Tibial nerve (tissue), 4 donors: ENCODE measurements at regions not wholly inside any gene's neighbourhood (a gene's known extent, or its start where the extent isn't known, plus 50 kb on each side); places are given as distances from the start of the nearest gene placed in this dataset.

Source experiments
- DNase-seq, 2 donors: peaks; one replicate each; pipeline ENCODE4 v3.0.0-alpha.2; 2019; ENCODE audit warnings: low spot score in 2 of 2
- H3K27ac ChIP-seq, 4 donors: fragments of 200-600 bp; sonication (generic) in 3 of 4; one replicate each; pipeline ENCODE4 v1.5.1; 2017 to 2019; ENCODE audit warnings: mild to moderate bottlenecking in 1 of 4
- H3K27me3 ChIP-seq, 2 donors: fragments of 200-600 bp; sonication (generic) in 1 of 2; one replicate each; pipeline versions ENCODE4 v1.5.1 to v1.6.0; 2017 to 2019
- H3K36me3 ChIP-seq, 3 donors: fragments of 200-600 bp; sonication (generic); one replicate each; pipeline ENCODE4 v1.5.1; 2018 to 2019
- H3K4me1 ChIP-seq, 4 donors: fragments of 200-600 bp; sonication (generic) in 3 of 4; one replicate each; pipeline ENCODE4 v1.5.1; 2017 to 2019
- H3K4me3 ChIP-seq, 4 donors: fragments of 200-600 bp; sonication (generic) in 3 of 4; one replicate each; pipeline ENCODE4 v1.5.1; 2017 to 2019; ENCODE audit warnings: mild to moderate bottlenecking in 1 of 4, moderate library complexity in 1 of 4
- H3K9me3 ChIP-seq, 4 donors: fragments of 200-600 bp; sonication (generic) in 3 of 4; one replicate each; pipeline ENCODE4 v1.5.1; 2017 to 2019
- EP300 ChIP-seq, 2 donors: sonication (generic); formaldehyde crosslinking; IDR thresholded peaks; one replicate each; pipeline ENCODE4 v1.6.1; 2017; ENCODE audit warnings: antibody characterized with exemption in 2 of 2, mild to moderate bottlenecking in 1 of 2
- POLR2A ChIP-seq, 2 donors: fragments of 450-650 bp; IDR thresholded peaks; one replicate each; pipeline ENCODE4 v1.6.1; 2017; ENCODE audit warnings: antibody characterized with exemption in 2 of 2, mild to moderate bottlenecking in 2 of 2, moderate library complexity in 2 of 2
- WGBS, 2 donors: methylation state at CpG; one replicate each; pipeline ENCODE4 v1.1.5; 2018; 5-methylcytosine and 5-hydroxymethylcytosine counted together
- TF ChIP-seq, protein P1 (sequence below), 5 experiments: fragments of 200-600 bp in 3 of 5; fragments of 450-650 bp in 2 of 5; sonication (generic) in 3 of 5; IDR thresholded peaks; one replicate each; pipeline ENCODE4 v1.5.1; 2016 to 2019; ENCODE audit warnings: antibody characterized with exemption in 5 of 5, mild to moderate bottlenecking in 3 of 5, moderate library complexity in 2 of 5

DNA sequence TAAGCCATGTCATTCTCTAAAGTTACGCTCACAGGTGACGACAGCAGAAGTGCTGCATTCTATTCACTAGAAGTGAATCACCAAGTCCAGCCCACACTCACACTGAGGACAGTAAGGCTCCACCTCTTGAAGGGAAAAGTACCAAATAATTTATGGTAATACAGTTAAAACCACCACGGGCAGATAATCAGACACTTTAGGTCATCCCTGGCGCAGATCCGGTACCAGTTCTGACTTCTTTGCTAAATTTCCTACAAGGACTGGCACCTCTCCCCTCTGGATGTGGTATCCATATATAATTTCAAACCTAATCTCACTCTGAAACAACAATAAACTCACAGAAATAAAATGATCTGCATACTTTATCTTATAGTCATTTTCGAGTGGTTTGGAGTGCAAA is 954.7 kb upstream of the GHITM start:
- H3K9me3 ChIP-seq: no peaks in the 10 kb centered on the region
- no peaks in the 10 kb centered on the region for H3K27me3 ChIP-seq
- 90 to 96% methylated on average over 6 of the region's 6 CpGs for whole genome bisulfite sequencing, 2 donors
- no peaks in the 10 kb centered on the region for H3K4me1 ChIP-seq
- no peak overlapping the region for H3K27ac ChIP-seq
- H3K4me3 ChIP-seq: no peak overlapping the region
- TF ChIP-seq, protein P1, sequence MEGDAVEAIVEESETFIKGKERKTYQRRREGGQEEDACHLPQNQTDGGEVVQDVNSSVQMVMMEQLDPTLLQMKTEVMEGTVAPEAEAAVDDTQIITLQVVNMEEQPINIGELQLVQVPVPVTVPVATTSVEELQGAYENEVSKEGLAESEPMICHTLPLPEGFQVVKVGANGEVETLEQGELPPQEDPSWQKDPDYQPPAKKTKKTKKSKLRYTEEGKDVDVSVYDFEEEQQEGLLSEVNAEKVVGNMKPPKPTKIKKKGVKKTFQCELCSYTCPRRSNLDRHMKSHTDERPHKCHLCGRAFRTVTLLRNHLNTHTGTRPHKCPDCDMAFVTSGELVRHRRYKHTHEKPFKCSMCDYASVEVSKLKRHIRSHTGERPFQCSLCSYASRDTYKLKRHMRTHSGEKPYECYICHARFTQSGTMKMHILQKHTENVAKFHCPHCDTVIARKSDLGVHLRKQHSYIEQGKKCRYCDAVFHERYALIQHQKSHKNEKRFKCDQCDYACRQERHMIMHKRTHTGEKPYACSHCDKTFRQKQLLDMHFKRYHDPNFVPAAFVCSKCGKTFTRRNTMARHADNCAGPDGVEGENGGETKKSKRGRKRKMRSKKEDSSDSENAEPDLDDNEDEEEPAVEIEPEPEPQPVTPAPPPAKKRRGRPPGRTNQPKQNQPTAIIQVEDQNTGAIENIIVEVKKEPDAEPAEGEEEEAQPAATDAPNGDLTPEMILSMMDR (IDR thresholded peaks at IDR 0.05): no peak
- TF ChIP-seq EP300 (IDR thresholded peaks at IDR 0.05) (no peak), POLR2A (IDR thresholded peaks at IDR 0.05) (no peak)
- no peak for DNase-seq
- no peaks in the 10 kb centered on the region for H3K36me3 ChIP-seq

DNA sequence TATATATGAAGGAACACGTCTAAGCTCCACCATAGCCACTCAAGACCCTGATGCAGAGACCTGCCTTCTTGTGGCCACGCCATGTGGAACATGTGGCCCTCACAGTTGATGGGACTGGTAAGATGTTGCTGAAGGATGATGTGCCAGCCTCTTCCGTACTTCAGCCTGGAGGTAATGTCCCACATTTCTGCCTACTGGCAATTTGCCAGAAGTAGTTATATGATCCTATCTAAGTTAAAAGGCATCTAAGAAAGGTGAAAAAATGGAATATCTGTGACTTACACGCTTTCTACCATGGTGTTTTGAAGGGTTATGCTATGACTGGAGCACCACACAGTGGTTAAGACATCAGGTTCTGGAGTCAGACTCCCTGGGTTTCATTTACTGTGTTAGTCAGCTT is 948.7 kb upstream of the GHITM start:
- DNase-seq: no peak
- Histone ChIP-seq H3K27me3 (no peaks in the 10 kb centered on the region), H3K9me3 (no peaks in the 10 kb centered on the region), H3K4me3 (no peak overlapping the region), H3K4me1 (no peaks in the 10 kb centered on the region), H3K36me3 (no peaks in the 10 kb centered on the region), H3K27ac (no peak overlapping the region)
- TF ChIP-seq, protein P1 (IDR thresholded peaks at IDR 0.05): no peak
- TF ChIP-seq POLR2A (IDR thresholded peaks at IDR 0.05): no peak
- TF ChIP-seq EP300 (IDR thresholded peaks at IDR 0.05): no peak
- 86 to 90% methylated on average over 4 of the region's 4 CpGs for WGBS, 2 donors

DNA sequence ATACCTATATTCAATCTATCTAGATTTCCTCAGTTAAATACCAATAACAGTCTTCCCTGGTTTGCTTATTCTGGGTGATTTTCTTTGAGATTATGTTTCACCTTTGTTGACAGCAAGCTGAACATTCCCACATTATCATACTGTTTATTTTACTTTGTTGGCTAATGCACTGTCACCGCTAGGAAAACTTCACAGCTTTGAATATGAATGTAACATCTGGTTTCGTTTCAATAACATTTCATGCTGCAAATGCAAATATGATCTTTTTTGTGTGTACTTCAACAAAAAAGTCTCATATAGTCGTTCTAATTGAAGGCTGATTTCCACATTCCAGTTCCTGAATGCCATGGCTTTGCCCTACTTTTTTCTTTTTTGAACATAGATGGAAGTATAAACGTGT is 946.3 kb upstream of the GHITM start:
- Histone ChIP-seq H3K9me3 (no peaks in the 10 kb centered on the region), H3K27me3 (no peaks in the 10 kb centered on the region), H3K4me3 (no peak overlapping the region), H3K36me3 (no peaks in the 10 kb centered on the region), H3K4me1 (no peaks in the 10 kb centered on the region), H3K27ac (no peak overlapping the region)
- WGBS, 2 donors: 26 to 34% methylated on average over 4 of the region's 4 CpGs
- DNase-seq: no peak
- TF ChIP-seq, protein P1 (IDR thresholded peaks at IDR 0.05): no peak
- TF ChIP-seq EP300 (IDR thresholded peaks at IDR 0.05): no peak

DNA sequence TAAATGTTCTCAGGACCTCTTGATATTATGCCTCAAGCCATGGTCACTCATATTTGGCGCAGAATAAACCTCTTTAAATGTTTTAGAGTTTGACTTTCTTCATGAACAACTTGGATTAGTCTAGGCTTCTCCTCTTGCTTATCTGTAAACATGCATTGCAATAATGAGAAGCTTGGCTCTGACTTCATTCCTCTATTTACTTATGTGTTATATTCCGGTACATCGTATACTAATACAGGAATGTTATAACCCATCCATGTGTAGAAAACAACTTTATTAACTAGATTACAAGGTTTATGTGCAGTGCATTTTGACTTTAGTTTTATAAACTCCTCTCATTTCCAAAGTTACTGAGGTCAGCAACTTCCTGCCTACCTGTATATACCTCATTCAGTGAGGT is 944.3 kb upstream of the GHITM start:
- TF ChIP-seq EP300 (IDR thresholded peaks at IDR 0.05) (no peak), POLR2A (IDR thresholded peaks at IDR 0.05) (no peak)
- TF ChIP-seq, protein P1 (IDR thresholded peaks at IDR 0.05): no peak
- no peak overlapping the region for H3K4me3 ChIP-seq
- H3K27me3 ChIP-seq: no peaks in the 10 kb centered on the region
- H3K27ac ChIP-seq: no peak overlapping the region
- H3K36me3 ChIP-seq: no peaks in the 10 kb centered on the region
- H3K4me1 ChIP-seq: no peaks in the 10 kb centered on the region
- no peak for DNase-seq
- H3K9me3 ChIP-seq: no peaks in the 10 kb centered on the region
- WGBS, 2 donors: 76 to 95% methylated on average over 3 of the region's 3 CpGs

DNA sequence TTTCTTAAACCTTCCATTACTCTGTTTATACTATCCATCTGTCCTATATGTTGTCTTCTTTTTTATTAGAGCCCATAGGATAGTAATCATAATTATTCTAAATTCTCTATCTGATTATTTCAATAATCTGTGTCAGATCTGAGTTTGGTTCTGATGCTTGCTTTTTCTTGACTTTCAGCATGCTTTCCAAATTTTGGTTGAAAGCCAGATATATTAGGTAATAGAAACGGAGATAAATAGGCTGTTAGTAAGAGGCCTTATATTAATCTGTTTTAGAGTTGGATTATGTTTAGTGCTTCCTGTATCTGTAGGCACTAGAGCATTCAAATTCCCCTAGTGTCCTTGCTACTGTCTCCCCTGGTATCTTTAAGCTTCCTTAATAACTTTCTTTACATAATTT is 939.9 kb upstream of the GHITM start:
- H3K9me3 ChIP-seq: peaks cover 0 to 8% (median 0%) of the 10 kb centered on the region in 4 donors
- no peaks in the 10 kb centered on the region for H3K27me3 ChIP-seq
- DNase-seq: no peak
- WGBS, 2 donors: 25 to 56% methylated on average over 1 of the region's 1 CpG
- no peak overlapping the region for H3K27ac ChIP-seq
- no peaks in the 10 kb centered on the region for H3K4me1 ChIP-seq
- H3K4me3 ChIP-seq: no peak overlapping the region
- no peaks in the 10 kb centered on the region for H3K36me3 ChIP-seq
- TF ChIP-seq POLR2A (IDR thresholded peaks at IDR 0.05) (no peak), EP300 (IDR thresholded peaks at IDR 0.05) (no peak)
- TF ChIP-seq, protein P1 (IDR thresholded peaks at IDR 0.05): no peak
